ENCODE measurements at regions not wholly inside any gene's neighbourhood (a gene's known extent, or its start where the extent isn't known, plus 50 kb on each side); places are given as distances from the start of the nearest gene placed in this dataset.

- TF ChIP-seq CTCF (IDR thresholded peaks at IDR 0.05) (no peak), POLR2A (IDR thresholded peaks at IDR 0.05) (no peak)
Observed at GRCh38 chr21:22115746-22116145, 1117.5 kb downstream of the NCAM2 start.

Measured in uterus (tissue), 2 donors.